Endothelial cell (in vitro differentiated cells): ENCODE measurements at regions not wholly inside any gene's neighbourhood (a gene's known extent, or its start where the extent isn't known, plus 50 kb on each side); places are given as distances from the start of the nearest gene placed in this dataset.

Experiments used
- DNase-seq: peaks from one replicate; pipeline ENCODE4 v3.0.0; 2021; ENCODE audit warnings: low spot score
- H3K27ac Mint-ChIP-seq: one replicate; pipeline ENCODE4 v1.8.0; 2021; ENCODE audit warnings: mixed read lengths, inconsistent platforms; ENCODE audit not compliant: unreplicated experiment
- H3K27me3 Mint-ChIP-seq: one replicate; pipeline ENCODE4 v1.8.0; 2021; ENCODE audit warnings: mild to moderate bottlenecking, moderate library complexity, mixed read lengths, inconsistent platforms; ENCODE audit not compliant: unreplicated experiment
- H3K36me3 Mint-ChIP-seq: one replicate; pipeline ENCODE4 v1.8.0; 2021; ENCODE audit warnings: mild to moderate bottlenecking, low read depth, mixed read lengths, inconsistent platforms; ENCODE audit not compliant: unreplicated experiment
- H3K4me1 Mint-ChIP-seq: one replicate; pipeline ENCODE4 v1.8.0; 2021; ENCODE audit warnings: mild to moderate bottlenecking, mixed read lengths, inconsistent platforms; ENCODE audit not compliant: unreplicated experiment
- H3K4me3 Mint-ChIP-seq: one replicate; pipeline ENCODE4 v1.8.0; 2021; ENCODE audit warnings: mild to moderate bottlenecking, mixed read lengths, inconsistent platforms; ENCODE audit not compliant: unreplicated experiment
- H3K9me3 Mint-ChIP-seq: one replicate; pipeline ENCODE4 v1.8.0; 2021; ENCODE audit warnings: mixed read lengths, inconsistent platforms; ENCODE audit not compliant: unreplicated experiment
- CTCF ChIP-seq: fragments of 200-600 bp; sonication (generic); IDR thresholded peaks from one replicate; pipeline ENCODE4 v1.5.0; 2021; ENCODE audit warnings: antibody characterized with exemption; ENCODE audit not compliant: unreplicated experiment

- DNase-seq, result no peak
- no peak overlapping the region for H3K4me3 Mint-ChIP-seq
- peaks cover 13% of the 10 kb centered on the region for H3K36me3 Mint-ChIP-seq
- peaks cover 1% of the 10 kb centered on the region for H3K27me3 Mint-ChIP-seq
- H3K9me3 Mint-ChIP-seq, result peaks cover 10% of the 10 kb centered on the region
- no peak overlapping the region for H3K27ac Mint-ChIP-seq
- H3K4me1 Mint-ChIP-seq, result no peaks in the 10 kb centered on the region
- no peak for TF ChIP-seq CTCF
Observed at GRCh38 chr3:164144824-164145223, 933.5 kb downstream of the SI start.

GRCh38 chr3:164132878-164133277 lies 945.4 kb downstream of the SI start:
- no peak for DNase-seq
- no peak overlapping the region for H3K27ac Mint-ChIP-seq
- H3K9me3 Mint-ChIP-seq, result no peaks in the 10 kb centered on the region
- no peak overlapping the region for H3K4me3 Mint-ChIP-seq
- H3K4me1 Mint-ChIP-seq, result no peaks in the 10 kb centered on the region
- H3K36me3 Mint-ChIP-seq, result no peaks in the 10 kb centered on the region
- no peaks in the 10 kb centered on the region for H3K27me3 Mint-ChIP-seq
- no peak for TF ChIP-seq CTCF

- Mint-ChIP-seq H3K27ac (no peak overlapping the region), H3K36me3 (no peaks in the 10 kb centered on the region), H3K4me1 (no peaks in the 10 kb centered on the region), H3K4me3 (no peak overlapping the region), H3K9me3 (peaks cover 6% of the 10 kb centered on the region), H3K27me3 (no peaks in the 10 kb centered on the region)
- TF ChIP-seq CTCF, result no peak
- no peak for DNase-seq
Observed at GRCh38 chr3:164113371-164114332, 964.6 kb downstream of the SI start.

- Mint-ChIP-seq H3K27ac (no peak overlapping the region), H3K9me3 (no peaks in the 10 kb centered on the region), H3K36me3 (no peaks in the 10 kb centered on the region), H3K4me1 (no peaks in the 10 kb centered on the region), H3K4me3 (no peak overlapping the region), H3K27me3 (no peaks in the 10 kb centered on the region)
- DNase-seq, result no peak
- TF ChIP-seq CTCF, result no peak
Observed at GRCh38 chr3:164096352-164096751, 981.9 kb downstream of the SI start.

- no peak for TF ChIP-seq CTCF
- no peak overlapping the region for H3K4me3 Mint-ChIP-seq
- H3K9me3 Mint-ChIP-seq, result no peaks in the 10 kb centered on the region
- H3K4me1 Mint-ChIP-seq, result no peaks in the 10 kb centered on the region
- H3K36me3 Mint-ChIP-seq, result no peaks in the 10 kb centered on the region
- no peaks in the 10 kb centered on the region for H3K27me3 Mint-ChIP-seq
- no peak overlapping the region for H3K27ac Mint-ChIP-seq
- DNase-seq, result no peak
Observed at GRCh38 chr3:164095949-164096348, 982.3 kb downstream of the SI start.
